NB4 (cell line): ENCODE measurements at regions not wholly inside any gene's neighbourhood (a gene's known extent, or its start where the extent isn't known, plus 50 kb on each side); places are given as distances from the start of the nearest gene placed in this dataset.

Experiments
- MYC ChIP-seq: IDR thresholded peaks from 2 replicates; pipeline ENCODE4 v1.6.1; 2011; ENCODE audit warnings: low read depth, low read length
- POLR2A ChIP-seq: IDR thresholded peaks from 2 replicates; pipeline ENCODE4 v1.6.1; 2011; ENCODE audit warnings: mild to moderate bottlenecking; ENCODE audit not compliant: insufficient read length; ENCODE audit errors: extremely low read depth
- TF ChIP-seq, protein P1 (sequence below): IDR thresholded peaks from one replicate; pipeline ENCODE4 v1.5.1; 2012; ENCODE audit warnings: low read depth, low read length

DNA sequence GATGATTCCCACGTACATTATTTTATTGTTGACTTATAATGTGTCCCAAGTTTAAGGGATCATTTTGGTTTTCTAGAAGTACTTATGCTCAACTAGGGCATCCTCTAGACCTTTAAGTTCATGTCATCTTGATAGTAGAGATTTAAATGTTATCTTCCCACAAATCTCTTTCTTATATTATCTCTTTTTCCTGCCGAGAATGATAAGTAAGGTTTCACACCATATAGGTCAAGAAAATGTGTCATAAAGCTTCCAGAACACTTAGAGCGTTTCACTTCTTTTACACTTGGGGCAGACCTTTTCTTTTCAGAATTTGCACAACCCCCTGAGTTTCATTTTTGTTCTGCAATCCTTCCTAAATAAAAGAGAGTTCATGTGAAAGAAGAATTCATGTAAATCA is 142.0 kb upstream of the CBLB start:
- TF ChIP-seq POLR2A (no peak), MYC (no peak)
- TF ChIP-seq, protein P1, sequence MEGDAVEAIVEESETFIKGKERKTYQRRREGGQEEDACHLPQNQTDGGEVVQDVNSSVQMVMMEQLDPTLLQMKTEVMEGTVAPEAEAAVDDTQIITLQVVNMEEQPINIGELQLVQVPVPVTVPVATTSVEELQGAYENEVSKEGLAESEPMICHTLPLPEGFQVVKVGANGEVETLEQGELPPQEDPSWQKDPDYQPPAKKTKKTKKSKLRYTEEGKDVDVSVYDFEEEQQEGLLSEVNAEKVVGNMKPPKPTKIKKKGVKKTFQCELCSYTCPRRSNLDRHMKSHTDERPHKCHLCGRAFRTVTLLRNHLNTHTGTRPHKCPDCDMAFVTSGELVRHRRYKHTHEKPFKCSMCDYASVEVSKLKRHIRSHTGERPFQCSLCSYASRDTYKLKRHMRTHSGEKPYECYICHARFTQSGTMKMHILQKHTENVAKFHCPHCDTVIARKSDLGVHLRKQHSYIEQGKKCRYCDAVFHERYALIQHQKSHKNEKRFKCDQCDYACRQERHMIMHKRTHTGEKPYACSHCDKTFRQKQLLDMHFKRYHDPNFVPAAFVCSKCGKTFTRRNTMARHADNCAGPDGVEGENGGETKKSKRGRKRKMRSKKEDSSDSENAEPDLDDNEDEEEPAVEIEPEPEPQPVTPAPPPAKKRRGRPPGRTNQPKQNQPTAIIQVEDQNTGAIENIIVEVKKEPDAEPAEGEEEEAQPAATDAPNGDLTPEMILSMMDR, result no peak
